Heart left ventricle (tissue), 13 donors: ENCODE measurements at regions not wholly inside any gene's neighbourhood (a gene's known extent, or its start where the extent isn't known, plus 50 kb on each side); places are given as distances from the start of the nearest gene placed in this dataset.

Experiments
- CTCF ChIP-seq, 12 donors: fragments of 200-600 bp; sonication (generic) in 4 of 12; IDR thresholded peaks; one replicate each; pipeline versions ENCODE4 v1.5.0 to v1.8.0; 2018 to 2022; ENCODE audit warnings: antibody characterized with exemption in 12 of 12, mild to moderate bottlenecking in 5 of 12
- POLR2A ChIP-seq, 2 donors: fragments of 450-650 bp; IDR thresholded peaks; one replicate each; pipeline ENCODE4 v1.6.1; 2017; ENCODE audit warnings: antibody characterized with exemption in 2 of 2, mild to moderate bottlenecking in 2 of 2, moderate library complexity in 2 of 2
- donor health status: ischemic (EF 13 %, LVEDD 7.1; RV severe dilation, severe dysfunction).
- donor health status: DM: no; HTN: yes; CAD: no.
- donor health status: DM: no; HTN: no; CAD: no.
- donor health status: ischemic (EF 25% LVEDD 6.9; RV normal size, moderate dysfunction).
- donor health status: ischemic (EF 25% LVEDD 5.7; RV mildly dilated, moderate dysfunction).
- donor health status: ischemic (EF 35%, LVEDD 5.7; RV mildly dilated, moderate dysfunction).
- donor health status: nonischemic (EF 11% LVEDD 7.7; RV severe dilation, severe dysfunction).
- donor health status: DM: yes; HTN: yes; CAD: no.
- donor health status: PGD.
- donor health status: ischemic (EF 29% LVEDD 5.4; RV normal size, mild dysfunction).
- donor health status: nonischemic (EF 23%, LVEDD 6.1; RV moderate dilation, normal function).

DNA sequence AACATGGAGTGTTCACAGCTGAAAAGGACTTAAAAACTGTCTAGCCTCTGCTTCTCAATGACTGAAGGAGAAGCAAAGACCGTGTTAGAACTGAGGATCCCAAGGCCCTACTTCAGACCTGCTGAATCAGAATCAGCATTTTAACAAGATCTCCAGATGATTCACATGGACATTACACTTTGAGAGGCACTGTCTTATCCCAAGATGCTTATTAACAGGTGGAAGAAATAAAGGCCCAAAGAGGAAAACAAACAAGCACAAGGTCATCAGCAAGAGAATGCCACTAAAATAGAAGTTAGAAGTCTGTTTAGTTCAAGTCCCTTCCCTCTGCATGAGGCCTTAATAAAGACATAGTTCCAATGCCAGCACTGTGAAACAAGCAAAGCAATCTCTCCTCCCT lies 191.4 kb upstream of the BCL6 start:
- no peak for TF ChIP-seq POLR2A (IDR thresholded peaks at IDR 0.05)
- no peak for TF ChIP-seq CTCF (IDR thresholded peaks at IDR 0.05)
